GM12801 (cell line): ENCODE measurements at regions not wholly inside any gene's neighbourhood (a gene's known extent, or its start where the extent isn't known, plus 50 kb on each side); places are given as distances from the start of the nearest gene placed in this dataset.

Source experiments
- TF ChIP-seq, protein P1 (sequence below): IDR thresholded peaks from one replicate; pipeline ENCODE4 v1.5.1; 2011; ENCODE audit warnings: control low read depth; ENCODE audit not compliant: insufficient read length; ENCODE audit errors: extremely low read depth

DNA sequence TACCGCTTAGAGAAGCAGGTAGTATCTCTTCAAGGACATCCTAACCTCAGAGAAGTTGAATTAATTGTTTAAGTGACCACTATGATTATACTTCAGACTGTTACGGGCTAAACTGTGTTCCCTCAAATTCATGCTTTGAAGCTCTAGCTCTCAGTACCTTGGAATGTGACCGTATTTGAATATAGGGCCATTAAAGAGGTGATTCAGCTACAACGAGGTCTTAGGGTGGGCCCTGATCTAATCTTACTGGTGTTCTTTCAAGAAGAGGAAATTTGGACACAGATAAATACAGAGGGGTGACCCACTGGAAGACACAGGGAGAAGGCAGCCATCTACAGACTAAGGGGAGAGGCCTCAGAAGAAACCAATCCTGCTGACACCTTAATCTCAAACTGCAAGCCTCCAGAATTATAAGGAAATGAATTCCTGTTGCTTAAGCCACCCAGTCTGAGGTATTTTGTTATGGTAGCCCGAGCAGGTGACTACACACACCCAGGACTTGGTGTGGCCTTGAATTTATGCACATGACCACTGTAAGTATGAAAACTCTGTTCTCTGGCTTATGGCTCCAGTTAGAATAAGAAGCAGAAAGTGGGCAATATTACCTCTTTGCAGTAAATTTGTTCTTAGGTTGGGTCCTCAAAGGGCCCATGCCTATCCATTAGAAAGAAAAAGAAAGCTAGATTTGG lies 249.1 kb downstream of the DHX35 start:
- TF ChIP-seq, protein P1, sequence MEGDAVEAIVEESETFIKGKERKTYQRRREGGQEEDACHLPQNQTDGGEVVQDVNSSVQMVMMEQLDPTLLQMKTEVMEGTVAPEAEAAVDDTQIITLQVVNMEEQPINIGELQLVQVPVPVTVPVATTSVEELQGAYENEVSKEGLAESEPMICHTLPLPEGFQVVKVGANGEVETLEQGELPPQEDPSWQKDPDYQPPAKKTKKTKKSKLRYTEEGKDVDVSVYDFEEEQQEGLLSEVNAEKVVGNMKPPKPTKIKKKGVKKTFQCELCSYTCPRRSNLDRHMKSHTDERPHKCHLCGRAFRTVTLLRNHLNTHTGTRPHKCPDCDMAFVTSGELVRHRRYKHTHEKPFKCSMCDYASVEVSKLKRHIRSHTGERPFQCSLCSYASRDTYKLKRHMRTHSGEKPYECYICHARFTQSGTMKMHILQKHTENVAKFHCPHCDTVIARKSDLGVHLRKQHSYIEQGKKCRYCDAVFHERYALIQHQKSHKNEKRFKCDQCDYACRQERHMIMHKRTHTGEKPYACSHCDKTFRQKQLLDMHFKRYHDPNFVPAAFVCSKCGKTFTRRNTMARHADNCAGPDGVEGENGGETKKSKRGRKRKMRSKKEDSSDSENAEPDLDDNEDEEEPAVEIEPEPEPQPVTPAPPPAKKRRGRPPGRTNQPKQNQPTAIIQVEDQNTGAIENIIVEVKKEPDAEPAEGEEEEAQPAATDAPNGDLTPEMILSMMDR: no peak

DNA sequence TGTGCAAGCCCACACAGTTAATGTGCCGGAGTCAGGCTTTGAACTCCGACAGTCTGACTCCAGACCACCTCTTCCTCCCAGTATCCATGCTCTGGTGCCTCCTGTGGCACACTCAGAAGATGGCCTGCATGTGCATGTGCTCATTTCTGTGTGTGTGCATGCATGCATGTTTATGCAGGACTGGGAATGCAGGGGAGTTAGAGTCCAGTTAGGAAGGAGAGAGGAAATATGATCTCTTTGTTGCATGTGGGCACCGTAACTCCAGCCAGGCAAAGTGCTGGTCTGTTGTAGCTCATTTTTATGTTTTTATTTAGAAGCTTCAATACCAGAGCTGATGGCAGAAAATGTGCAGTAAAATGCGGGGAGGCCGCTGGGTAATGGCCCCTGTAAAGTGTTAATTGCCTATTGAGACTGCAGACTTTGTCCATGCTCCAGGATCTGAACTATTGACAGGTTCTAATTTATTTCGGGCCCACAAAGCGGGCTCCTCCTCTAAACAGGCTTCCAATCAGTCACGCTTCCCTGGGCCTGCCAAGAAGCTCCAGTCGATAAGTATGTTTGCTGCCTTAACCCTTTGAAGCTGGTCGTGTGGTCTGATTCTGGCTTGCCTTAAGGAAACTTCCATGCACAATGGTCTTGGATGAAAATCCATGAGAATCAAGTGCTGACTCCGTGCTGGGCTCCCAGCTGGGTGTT lies 248.3 kb downstream of the DHX35 start:
- TF ChIP-seq, protein P1: no peak

DNA sequence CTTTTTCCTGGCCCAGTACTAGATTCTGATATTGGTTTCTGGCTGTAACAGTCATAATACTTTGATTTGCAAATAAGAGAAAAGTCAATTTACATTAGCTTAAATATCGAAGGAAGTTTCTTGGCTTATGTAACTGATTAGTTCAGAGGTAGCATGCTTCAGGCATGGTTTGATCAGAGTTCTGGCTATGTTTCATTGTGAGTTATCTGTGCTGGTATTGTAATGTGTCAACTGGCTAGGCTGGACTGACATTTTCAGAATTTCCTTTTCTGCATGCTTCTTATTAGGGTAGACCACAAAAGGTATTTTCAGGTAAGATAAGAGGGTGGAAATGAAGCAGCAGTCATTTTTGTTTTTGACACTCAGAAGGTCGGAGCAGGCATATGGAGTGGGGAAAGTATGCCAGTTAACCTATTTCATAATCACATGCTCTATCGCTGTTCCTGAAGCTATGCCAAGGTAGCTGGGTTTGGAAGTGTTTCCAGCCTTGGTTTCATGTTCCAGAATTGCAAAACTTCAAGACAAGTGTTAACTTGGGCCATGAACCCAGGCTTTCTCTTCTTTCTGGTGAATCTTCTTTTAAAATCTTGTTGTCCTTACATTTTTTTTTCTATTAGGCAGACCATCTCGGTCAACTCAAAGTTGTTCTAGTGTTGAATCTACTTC lies 244.9 kb downstream of the DHX35 start:
- TF ChIP-seq, protein P1: no peak

DNA sequence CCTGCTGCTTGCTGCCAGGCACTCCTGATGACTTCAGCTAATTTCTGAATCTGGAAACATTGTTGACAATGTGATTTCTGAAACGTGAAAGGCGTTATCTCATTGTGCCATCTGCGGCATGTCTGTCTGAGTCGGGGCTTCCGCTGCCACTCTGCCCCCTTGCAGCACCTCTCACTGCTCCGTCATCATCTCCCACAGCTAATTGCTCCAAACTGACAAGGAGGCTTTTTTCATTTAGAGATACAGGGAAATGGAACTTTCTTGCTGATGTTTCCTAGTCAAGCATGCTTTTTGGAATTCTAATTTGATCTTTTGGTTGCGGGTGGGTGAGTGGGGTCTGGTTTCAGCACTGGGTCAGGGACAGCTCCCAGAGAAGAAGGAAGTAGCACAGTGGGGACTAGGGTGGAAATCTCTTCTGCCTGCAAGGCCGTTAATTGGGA lies 233.5 kb downstream of the DHX35 start:
- TF ChIP-seq, protein P1: no peak

DNA sequence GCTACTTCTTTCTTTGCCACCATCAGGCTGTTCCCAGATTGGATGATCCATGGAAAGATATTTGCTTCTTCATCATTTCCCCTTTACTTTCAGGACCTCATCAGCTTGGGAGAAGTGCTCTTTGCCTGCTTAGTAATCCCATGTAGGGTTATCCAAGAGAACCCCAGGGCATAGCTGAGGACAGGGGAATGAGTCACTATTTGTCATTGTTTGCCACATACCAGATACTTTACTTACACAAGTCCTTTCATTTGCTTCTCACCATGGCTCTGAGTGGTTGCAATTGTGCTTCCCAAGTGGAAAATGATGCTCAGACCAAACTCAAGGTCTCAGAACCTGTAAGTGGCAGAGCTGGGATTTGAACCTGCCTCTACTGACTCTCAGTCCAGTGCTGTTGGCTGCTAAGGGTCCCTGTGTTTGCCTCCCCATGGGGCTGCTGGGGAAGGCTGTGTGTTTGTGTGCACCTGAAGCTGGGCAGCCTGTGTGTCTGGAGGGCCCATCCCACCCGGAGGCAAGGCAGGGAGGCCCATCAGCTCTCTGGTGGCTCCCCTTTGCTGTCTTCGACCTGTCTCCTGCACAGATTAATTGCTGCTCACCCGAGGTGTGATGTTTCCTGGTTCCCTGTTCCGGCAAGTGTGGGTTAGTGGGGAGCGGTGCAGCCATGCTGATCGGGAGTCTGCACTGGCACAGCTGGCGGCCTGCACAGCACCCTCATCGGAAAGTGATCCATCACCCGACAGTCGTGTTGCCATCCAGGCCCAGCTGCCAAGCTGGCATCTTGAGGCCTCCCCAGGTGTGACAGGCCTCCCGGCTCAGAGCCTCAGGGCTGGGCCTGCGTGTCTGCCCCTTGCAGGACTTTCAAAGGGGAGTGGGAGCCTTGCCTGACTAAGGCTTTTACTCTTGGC lies 228.8 kb downstream of the DHX35 start:
- TF ChIP-seq, protein P1: no peak

DNA sequence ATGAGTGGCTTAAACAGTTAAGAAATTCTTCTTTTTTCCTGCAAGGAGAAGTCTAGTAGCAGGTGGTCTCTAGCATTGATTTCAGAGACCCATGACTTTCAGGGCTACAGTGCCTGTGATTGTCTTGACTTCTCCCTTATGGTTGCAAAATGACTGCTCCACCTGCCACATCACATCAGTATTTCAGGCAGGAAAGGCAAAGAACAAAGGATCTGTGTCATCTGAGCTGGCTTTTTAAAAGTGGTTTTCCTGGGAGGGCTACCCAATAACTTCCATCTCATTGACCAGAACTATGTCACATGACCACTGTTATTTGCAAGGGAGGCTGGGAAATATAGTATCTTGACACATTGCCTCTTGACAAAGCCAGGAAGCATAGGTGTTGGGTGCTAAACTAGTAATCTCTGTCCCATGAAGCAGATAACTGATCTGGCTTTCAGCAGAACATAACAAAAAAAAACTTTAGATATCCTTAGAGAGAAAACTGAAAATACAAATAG lies 226.2 kb downstream of the DHX35 start:
- TF ChIP-seq, protein P1: no peak

DNA sequence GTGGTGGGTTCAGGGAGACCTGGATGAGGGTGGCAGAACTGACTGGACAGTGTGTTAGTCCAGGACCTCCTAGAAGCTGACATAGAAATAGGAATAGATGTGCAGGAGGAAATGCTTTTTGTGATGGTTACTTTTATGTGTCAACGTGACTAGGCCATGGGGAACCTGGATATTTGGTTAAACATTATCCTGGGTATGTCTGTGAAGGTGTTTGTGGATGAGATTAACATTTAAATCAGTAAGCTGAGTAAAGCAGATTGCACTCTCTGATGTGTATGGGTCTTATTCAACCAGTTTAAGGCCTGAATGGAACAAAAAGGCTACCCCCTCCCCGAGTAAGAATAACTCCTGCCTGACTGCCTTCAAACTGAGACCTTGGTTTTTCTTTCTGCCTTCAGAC lies 219.3 kb downstream of the DHX35 start:
- TF ChIP-seq, protein P1: no peak
